CD14-positive monocyte (primary cell): ENCODE measurements at regions not wholly inside any gene's neighbourhood (a gene's known extent, or its start where the extent isn't known, plus 50 kb on each side); places are given as distances from the start of the nearest gene placed in this dataset.

ENCODE experiments used
- DNase-seq, 3 donors: peaks; one replicate each; pipeline ENCODE4 v3.0.0-alpha.2; 2011 to 2022
- H2AFZ ChIP-seq: 2 replicates; pipeline ENCODE4 v1.6.0; 2012; ENCODE audit warnings: mild to moderate bottlenecking, low read depth, low read length, inconsistent platforms; ENCODE audit not compliant: insufficient read depth, poor library complexity, severe bottlenecking
- H3K27ac ChIP-seq, 2 donors: 1 replicate in 1 of 2; 2 replicates in 1 of 2; pipeline ENCODE4 v1.5.1; 2012 to 2013; ENCODE audit warnings: low read length in 2 of 2, control low read depth in 1 of 2, inconsistent platforms in 1 of 2, low read depth in 1 of 2, mild to moderate bottlenecking in 1 of 2
- H3K27me3 ChIP-seq, 2 donors: one replicate each; pipeline versions ENCODE4 v1.6.0 to v1.6.1; 2011 to 2013; ENCODE audit warnings: low read length in 2 of 2; ENCODE audit not compliant: control insufficient read depth in 2 of 2, insufficient read depth in 2 of 2
- H3K36me3 ChIP-seq, 2 donors: replicated peaks in 1 of 2; 1 replicate in 1 of 2; 2 replicates in 1 of 2; pipeline versions ENCODE4 v1.5.1 to v1.6.1; 2012 to 2013; ENCODE audit warnings: low read length in 2 of 2, control low read depth in 1 of 2, inconsistent platforms in 1 of 2, mild to moderate bottlenecking in 1 of 2; ENCODE audit not compliant: insufficient read depth in 2 of 2, control insufficient read depth in 1 of 2
- H3K4me1 ChIP-seq, 2 donors: 1 replicate in 1 of 2; 2 replicates in 1 of 2; pipeline versions ENCODE4 v1.5.1 to v1.6.1; 2012 to 2013; ENCODE audit warnings: low read length in 2 of 2, control low read depth in 1 of 2, inconsistent platforms in 1 of 2, mild to moderate bottlenecking in 1 of 2, moderate library complexity in 1 of 2; ENCODE audit not compliant: insufficient read depth in 2 of 2, control insufficient read depth in 1 of 2
- H3K4me2 ChIP-seq: replicated peaks from 2 replicates; pipeline ENCODE3; 2012; ENCODE audit warnings: low read length, moderate library complexity, mild to moderate bottlenecking; ENCODE audit not compliant: poor library complexity, severe bottlenecking; ENCODE audit errors: extremely low read depth
- H3K4me3 ChIP-seq, 3 experiments: fragments of 200-600 bp in 1 of 3; sonication (generic) in 1 of 3; replicated peaks in 1 of 3; 1 replicate in 2 of 3; 2 replicates in 1 of 3; pipeline ENCODE4 v1.5.1; 2011 to 2013; ENCODE audit warnings: low read length in 3 of 3, mild to moderate bottlenecking in 3 of 3, control low read depth in 2 of 3, low read depth in 2 of 3, inconsistent platforms in 1 of 3, moderate library complexity in 1 of 3
- H3K79me2 ChIP-seq: 2 replicates; pipeline ENCODE4 v1.6.0; 2012; ENCODE audit warnings: mild to moderate bottlenecking, control low read depth, inconsistent platforms, low read length, moderate library complexity; ENCODE audit not compliant: insufficient read depth
- H3K9ac ChIP-seq: 2 replicates; pipeline ENCODE4 v1.6.0; 2017; ENCODE audit warnings: low read length, mild to moderate bottlenecking; ENCODE audit not compliant: insufficient read depth, poor library complexity, severe bottlenecking
- H3K9me3 ChIP-seq, 2 donors: replicated peaks in 1 of 2; 1 replicate in 1 of 2; 2 replicates in 1 of 2; pipeline versions ENCODE4 v1.5.1 to v1.6.1; 2012 to 2013; ENCODE audit warnings: low read length in 2 of 2, control low read depth in 1 of 2; ENCODE audit not compliant: control insufficient read depth in 1 of 2, insufficient read depth in 1 of 2
- H4K20me1 ChIP-seq: 2 replicates; pipeline ENCODE4 v1.6.0; 2012; ENCODE audit warnings: mild to moderate bottlenecking, low read length, control low read depth, moderate library complexity; ENCODE audit not compliant: insufficient read depth
- H3K27ac Mint-ChIP-seq, 7 donors: one replicate each; pipeline ENCODE4 v1.8.0; 2020; ENCODE audit warnings: mild to moderate bottlenecking in 7 of 7, mixed read lengths in 7 of 7, moderate library complexity in 6 of 7, inconsistent platforms in 2 of 7
- H3K27me3 Mint-ChIP-seq, 3 donors: one replicate each; pipeline ENCODE4 v1.8.0; 2021 to 2022; ENCODE audit warnings: low read depth in 3 of 3, mild to moderate bottlenecking in 3 of 3, mixed read lengths in 3 of 3, moderate library complexity in 3 of 3, inconsistent platforms in 1 of 3
- H3K36me3 Mint-ChIP-seq, 2 donors: one replicate each; pipeline ENCODE4 v1.8.0; 2020; ENCODE audit warnings: mixed read lengths in 2 of 2, inconsistent platforms in 1 of 2, mild to moderate bottlenecking in 1 of 2
- H3K4me1 Mint-ChIP-seq: one replicate; pipeline ENCODE4 v1.8.0; 2020; ENCODE audit warnings: mild to moderate bottlenecking, mixed read lengths
- H3K4me3 Mint-ChIP-seq, 2 donors: one replicate each; pipeline ENCODE4 v1.8.0; 2020; ENCODE audit warnings: mild to moderate bottlenecking in 2 of 2, mixed read lengths in 2 of 2, moderate library complexity in 1 of 2
- H3K9me3 Mint-ChIP-seq, 7 donors: one replicate each; pipeline ENCODE4 v1.8.0; 2020 to 2022; ENCODE audit warnings: mixed read lengths in 7 of 7, mild to moderate bottlenecking in 6 of 7, moderate library complexity in 6 of 7, inconsistent platforms in 2 of 7
- WGBS: methylation state at CpG from one replicate; pipeline ENCODE4 v1.1.5; 2013; ENCODE audit warnings: missing lambda C conversion rate; ENCODE audit not compliant: insufficient coverage; 5-methylcytosine and 5-hydroxymethylcytosine counted together
- intact Hi-C, 2 donors: fragments of 100-400 bp; cut with micrococcal nuclease; formaldehyde crosslinking; loops; one replicate each; pipeline versions ENCODE4 v1.15.0 to v1.15.1; 2023
- TF ChIP-seq, protein P1 (sequence below): fragments of 200-600 bp; IDR thresholded peaks from one replicate; pipeline ENCODE4 v1.8.0; 2022; ENCODE audit warnings: antibody characterized with exemption, mild to moderate bottlenecking

DNA sequence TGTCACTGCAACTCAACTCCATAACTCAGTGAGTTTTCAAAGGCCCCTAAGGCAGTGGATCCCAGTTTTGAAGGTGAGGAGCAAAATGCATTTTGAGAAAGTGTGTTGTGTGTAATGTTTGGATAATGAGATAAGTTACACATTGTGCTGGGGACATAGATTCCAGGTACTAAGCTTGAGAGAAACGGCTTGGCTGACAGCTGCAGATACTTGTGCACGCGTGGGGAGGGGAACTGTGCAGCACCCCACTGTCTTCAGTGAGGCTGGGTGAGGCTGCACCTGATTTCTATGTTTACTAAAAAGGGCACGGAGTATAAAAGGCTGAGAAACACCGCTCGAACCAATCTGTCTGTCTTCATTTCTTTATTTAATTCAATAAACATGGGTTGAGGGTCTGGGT lies 254.0 kb upstream of the COPS8 start:
- Histone ChIP-seq H3K36me3 (no peaks in the 10 kb centered on the region), H3K4me2 (no peak overlapping the region), H3K4me1 (peaks cover 0 to 4% of the 10 kb centered on the region in 2 donors), H3K27me3 (peaks cover 2 to 12% of the 10 kb centered on the region in 2 donors), H3K27ac (no peak overlapping the region), H3K9ac (no peak overlapping the region), H3K79me2 (no peaks in the 10 kb centered on the region), H2AFZ (no peak overlapping the region), H4K20me1 (no peaks in the 10 kb centered on the region), H3K9me3 (peaks cover 0 to 8% of the 10 kb centered on the region in 2 donors), H3K4me3 (no peak overlapping the region)
- TF ChIP-seq, protein P1, sequence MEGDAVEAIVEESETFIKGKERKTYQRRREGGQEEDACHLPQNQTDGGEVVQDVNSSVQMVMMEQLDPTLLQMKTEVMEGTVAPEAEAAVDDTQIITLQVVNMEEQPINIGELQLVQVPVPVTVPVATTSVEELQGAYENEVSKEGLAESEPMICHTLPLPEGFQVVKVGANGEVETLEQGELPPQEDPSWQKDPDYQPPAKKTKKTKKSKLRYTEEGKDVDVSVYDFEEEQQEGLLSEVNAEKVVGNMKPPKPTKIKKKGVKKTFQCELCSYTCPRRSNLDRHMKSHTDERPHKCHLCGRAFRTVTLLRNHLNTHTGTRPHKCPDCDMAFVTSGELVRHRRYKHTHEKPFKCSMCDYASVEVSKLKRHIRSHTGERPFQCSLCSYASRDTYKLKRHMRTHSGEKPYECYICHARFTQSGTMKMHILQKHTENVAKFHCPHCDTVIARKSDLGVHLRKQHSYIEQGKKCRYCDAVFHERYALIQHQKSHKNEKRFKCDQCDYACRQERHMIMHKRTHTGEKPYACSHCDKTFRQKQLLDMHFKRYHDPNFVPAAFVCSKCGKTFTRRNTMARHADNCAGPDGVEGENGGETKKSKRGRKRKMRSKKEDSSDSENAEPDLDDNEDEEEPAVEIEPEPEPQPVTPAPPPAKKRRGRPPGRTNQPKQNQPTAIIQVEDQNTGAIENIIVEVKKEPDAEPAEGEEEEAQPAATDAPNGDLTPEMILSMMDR, result no peak
- Mint-ChIP-seq H3K9me3 (peaks cover 0 to 8% (median 6%) of the 10 kb centered on the region in 7 donors), H3K4me1 (peaks cover 12% of the 10 kb centered on the region), H3K27me3 (peaks cover 8 to 16% (median 15%) of the 10 kb centered on the region in 3 donors), H3K4me3 (no peak overlapping the region), H3K36me3 (no peaks in the 10 kb centered on the region), H3K27ac (no peak overlapping the region)
- intact Hi-C loops, result no loop called here
- no peak for DNase-seq
- 100% methylated on average over 3 of the region's 6 CpGs for WGBS

DNA sequence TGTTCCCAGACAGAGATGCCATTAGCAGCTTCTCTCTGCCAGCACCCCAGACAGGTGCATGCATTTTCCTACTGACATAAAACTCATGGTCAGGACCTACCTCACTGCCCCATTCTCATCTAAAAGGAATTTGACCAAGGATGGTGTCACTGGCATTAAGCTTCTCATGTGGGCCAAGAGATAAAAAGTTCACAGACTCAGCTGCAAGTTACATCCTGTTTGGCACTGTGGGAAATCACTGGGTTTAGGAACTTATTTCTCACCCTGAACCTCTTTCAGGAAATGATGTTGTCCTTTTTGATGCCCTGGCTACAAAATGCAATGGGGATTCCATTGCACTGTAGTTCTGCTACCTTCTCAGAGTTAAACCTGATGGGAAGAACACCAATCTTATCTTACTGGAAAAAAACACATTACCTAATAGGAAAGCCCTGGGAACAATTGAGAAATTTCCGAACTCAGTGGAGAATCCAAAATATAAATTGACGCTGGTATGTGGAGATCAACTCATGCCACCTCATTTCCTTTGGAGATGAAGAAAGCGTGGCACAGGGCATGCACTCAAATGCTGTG lies 252.1 kb upstream of the COPS8 start:
- TF ChIP-seq, protein P1, result no peak
- Histone ChIP-seq H2AFZ (no peak overlapping the region), H3K36me3 (no peaks in the 10 kb centered on the region), H3K79me2 (no peaks in the 10 kb centered on the region), H4K20me1 (no peaks in the 10 kb centered on the region), H3K27ac (no peak overlapping the region), H3K9me3 (peaks cover 0 to 8% of the 10 kb centered on the region in 2 donors), H3K4me2 (no peak overlapping the region), H3K9ac (no peak overlapping the region), H3K27me3 (peaks cover 4 to 13% of the 10 kb centered on the region in 2 donors), H3K4me3 (no peak overlapping the region), H3K4me1 (peaks cover 0 to 4% of the 10 kb centered on the region in 2 donors)
- H3K36me3 Mint-ChIP-seq, result no peaks in the 10 kb centered on the region
- peaks cover 8 to 21% (median 18%) of the 10 kb centered on the region in 3 donors for H3K27me3 Mint-ChIP-seq
- no peak overlapping the region for H3K27ac Mint-ChIP-seq
- WGBS, result no CpG with 5 or more reads among the region's 3 CpGs
- H3K4me3 Mint-ChIP-seq, result no peak overlapping the region
- no peak for DNase-seq
- peaks cover 0 to 8% (median 6%) of the 10 kb centered on the region in 7 donors for H3K9me3 Mint-ChIP-seq
- peaks cover 12% of the 10 kb centered on the region for H3K4me1 Mint-ChIP-seq
- intact Hi-C loops, result no loop called here
